ENCODE measurements at regions not wholly inside any gene's neighbourhood (a gene's known extent, or its start where the extent isn't known, plus 50 kb on each side); places are given as distances from the start of the nearest gene placed in this dataset.

GRCh38 chr12:17459214-17459613 lies 630.8 kb downstream of the RERGL start:
- H3K4me1 ChIP-seq, result no peaks in the 10 kb centered on the region
- WGBS (ENCODE audit: insufficient coverage, low coverage, low lambda C conversion rate, missing lambda C conversion rate), result 22% methylated on average over 2 of the region's 2 CpGs
- no peaks in the 10 kb centered on the region for H3K36me3 ChIP-seq
- no peak overlapping the region for H3K27ac ChIP-seq
- intact Hi-C loops (cut with DNase I), result no loop called here
- TF ChIP-seq POLR2A (IDR thresholded peaks at IDR 0.05), result no peak
- TF ChIP-seq, protein P1, sequence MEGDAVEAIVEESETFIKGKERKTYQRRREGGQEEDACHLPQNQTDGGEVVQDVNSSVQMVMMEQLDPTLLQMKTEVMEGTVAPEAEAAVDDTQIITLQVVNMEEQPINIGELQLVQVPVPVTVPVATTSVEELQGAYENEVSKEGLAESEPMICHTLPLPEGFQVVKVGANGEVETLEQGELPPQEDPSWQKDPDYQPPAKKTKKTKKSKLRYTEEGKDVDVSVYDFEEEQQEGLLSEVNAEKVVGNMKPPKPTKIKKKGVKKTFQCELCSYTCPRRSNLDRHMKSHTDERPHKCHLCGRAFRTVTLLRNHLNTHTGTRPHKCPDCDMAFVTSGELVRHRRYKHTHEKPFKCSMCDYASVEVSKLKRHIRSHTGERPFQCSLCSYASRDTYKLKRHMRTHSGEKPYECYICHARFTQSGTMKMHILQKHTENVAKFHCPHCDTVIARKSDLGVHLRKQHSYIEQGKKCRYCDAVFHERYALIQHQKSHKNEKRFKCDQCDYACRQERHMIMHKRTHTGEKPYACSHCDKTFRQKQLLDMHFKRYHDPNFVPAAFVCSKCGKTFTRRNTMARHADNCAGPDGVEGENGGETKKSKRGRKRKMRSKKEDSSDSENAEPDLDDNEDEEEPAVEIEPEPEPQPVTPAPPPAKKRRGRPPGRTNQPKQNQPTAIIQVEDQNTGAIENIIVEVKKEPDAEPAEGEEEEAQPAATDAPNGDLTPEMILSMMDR (IDR thresholded peaks at IDR 0.05), result no peak
- DNase-seq, result no peak
- H3K27me3 ChIP-seq, result no peaks in the 10 kb centered on the region
- H3K9me3 ChIP-seq, result no peaks in the 10 kb centered on the region
- ATAC-seq, result no peak
- H3K4me3 ChIP-seq, result no peak overlapping the region

- ATAC-seq (no peak), DNase-seq (no peak)
- H3K4me1 ChIP-seq, result no peaks in the 10 kb centered on the region
- no peak overlapping the region for H3K27ac ChIP-seq
- 40% methylated on average over 2 of the region's 2 CpGs for WGBS (ENCODE audit: insufficient coverage, low coverage, low lambda C conversion rate, missing lambda C conversion rate)
- no peak overlapping the region for H3K4me3 ChIP-seq
- TF ChIP-seq, protein P1 (IDR thresholded peaks at IDR 0.05), result no peak
- no peak for TF ChIP-seq POLR2A (IDR thresholded peaks at IDR 0.05)
- intact Hi-C loops (cut with DNase I), result no loop called here
- no peaks in the 10 kb centered on the region for H3K9me3 ChIP-seq
- H3K36me3 ChIP-seq, result no peaks in the 10 kb centered on the region
- no peaks in the 10 kb centered on the region for H3K27me3 ChIP-seq
Measured at GRCh38 chr12:17456486-17456885, 633.5 kb downstream of the RERGL start.

DNA sequence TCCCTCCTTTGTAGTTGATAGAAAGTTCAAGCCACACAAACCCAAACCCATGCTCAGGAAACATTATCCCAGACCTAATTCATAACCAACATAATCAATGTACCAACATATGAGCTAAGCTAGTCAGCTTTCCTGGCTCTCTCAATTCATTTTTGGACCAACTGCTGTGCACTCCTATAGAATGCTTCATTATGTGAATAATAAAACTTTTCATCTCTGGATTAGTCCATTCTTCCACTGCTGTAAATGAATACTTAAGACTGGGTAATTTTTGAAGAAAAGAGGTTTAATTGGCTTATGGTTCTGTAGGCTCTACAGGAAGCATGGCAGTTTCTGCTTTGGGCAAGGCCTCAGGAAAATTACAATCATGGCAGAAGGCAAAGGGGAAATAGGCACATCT lies 651.9 kb downstream of the RERGL start:
- Histone ChIP-seq H3K4me1 (no peaks in the 10 kb centered on the region), H3K9me3 (no peaks in the 10 kb centered on the region), H3K27ac (no peak overlapping the region), H3K4me3 (no peak overlapping the region), H3K27me3 (no peaks in the 10 kb centered on the region), H3K36me3 (no peaks in the 10 kb centered on the region)
- no peak for DNase-seq
- TF ChIP-seq POLR2A (IDR thresholded peaks at IDR 0.05), result no peak
- TF ChIP-seq, protein P1 (IDR thresholded peaks at IDR 0.05), result no peak
- no peak for ATAC-seq
- intact Hi-C loops (cut with DNase I), result no loop called here

GRCh38 chr12:17416748-17417147 lies 673.2 kb downstream of the RERGL start:
- no peak overlapping the region for H3K4me3 ChIP-seq

GRCh38 chr12:17414596-17414995 lies 675.4 kb downstream of the RERGL start:
- intact Hi-C loops (cut with DNase I), result no loop called here
- TF ChIP-seq, protein P1 (IDR thresholded peaks at IDR 0.05), result no peak
- TF ChIP-seq POLR2A (IDR thresholded peaks at IDR 0.05), result no peak

More at GRCh38 chr12:17416748-17417147, 673.2 kb downstream of the RERGL start:
- 78% methylated on average over 8 of the region's 13 CpGs for WGBS (ENCODE audit: insufficient coverage, low coverage, low lambda C conversion rate, missing lambda C conversion rate)
- TF ChIP-seq POLR2A (IDR thresholded peaks at IDR 0.05), result no peak
- TF ChIP-seq, protein P1 (IDR thresholded peaks at IDR 0.05), result no peak
- peak in 1 of 3 donors; percentile 15 for DNase-seq
- no peaks in the 10 kb centered on the region for H3K27me3 ChIP-seq
- no peak overlapping the region for H3K27ac ChIP-seq
- no peaks in the 10 kb centered on the region for H3K9me3 ChIP-seq
- no peaks in the 10 kb centered on the region for H3K36me3 ChIP-seq
- no peaks in the 10 kb centered on the region for H3K4me1 ChIP-seq
- ATAC-seq, result no peak
- intact Hi-C loops (cut with DNase I), result no loop called here

More at GRCh38 chr12:17414596-17414995, 675.4 kb downstream of the RERGL start:
- no peaks in the 10 kb centered on the region for H3K27me3 ChIP-seq
- DNase-seq (no peak), ATAC-seq (no peak)
- H3K27ac ChIP-seq, result no peak overlapping the region
- H3K9me3 ChIP-seq, result no peaks in the 10 kb centered on the region
- H3K36me3 ChIP-seq, result no peaks in the 10 kb centered on the region
- no peaks in the 10 kb centered on the region for H3K4me1 ChIP-seq
- no peak overlapping the region for H3K4me3 ChIP-seq

Measured in right lobe of liver (tissue), 6 donors.